PC-3 (cell line): ENCODE measurements at regions not wholly inside any gene's neighbourhood (a gene's known extent, or its start where the extent isn't known, plus 50 kb on each side); places are given as distances from the start of the nearest gene placed in this dataset.

Experiments
- ATAC-seq: fragments of 200-7000 bp; cut with Tn5 transposase; 2 replicates; pipeline ENCODE4 v1.9.1; 2020; ENCODE audit warnings: mild to moderate bottlenecking, moderate library complexity
- BruUV-seq: library from RNA; stranded (reverse); fragments of 400-500 nt; replicated peaks from 2 replicates; lab custom pipeline; 2021; lab: Mats Ljungman, UMichigan
- CTCF ChIA-PET: fragments of 300-600 bp; sonication (Branson Sonifier 250); formaldehyde crosslinking; loops from one replicate; lab custom pipeline; 2022; ENCODE audit warnings: antibody characterized with exemption; lab: Charles Lee
- POLR2A ChIA-PET: fragments of 300-600 bp; sonication (Branson Sonifier 250); formaldehyde crosslinking; loops from one replicate; lab custom pipeline; 2022; ENCODE audit warnings: antibody characterized with exemption; ENCODE audit not compliant: unreplicated experiment; lab: Charles Lee
- DNase-seq: peaks from one replicate; pipeline ENCODE4 v3.0.0-alpha.2; 2015
- H2AFZ ChIP-seq: fragments of 300-600 bp; sonication (generic); 2 replicates; pipeline ENCODE4 v1.6.0; 2016; ENCODE audit warnings: antibody characterized with exemption, low read length
- H3F3A ChIP-seq: fragments of 300-600 bp; sonication (generic); one replicate; pipeline ENCODE4 v1.6.0; 2017; ENCODE audit warnings: antibody characterized with exemption, low read length, control low read depth, mild to moderate bottlenecking; ENCODE audit not compliant: unreplicated experiment
- H3K27ac ChIP-seq: fragments of 300-600 bp; sonication (generic); 2 replicates; pipeline ENCODE4 v1.5.1; 2016; ENCODE audit warnings: mild to moderate bottlenecking, low read length
- H3K27me3 ChIP-seq: fragments of 300-600 bp; sonication (generic); 2 replicates; pipeline ENCODE4 v1.6.1; 2016; ENCODE audit warnings: low read length, mixed read lengths
- H3K36me3 ChIP-seq: fragments of 300-600 bp; sonication (generic); 2 replicates; pipeline ENCODE4 v1.6.1; 2016; ENCODE audit warnings: low read depth, mixed run types, low read length, mixed read lengths
- H3K4me1 ChIP-seq: fragments of 300-600 bp; sonication (generic); 2 replicates; pipeline ENCODE4 v1.5.1; 2016; ENCODE audit warnings: low read length; ENCODE audit not compliant: insufficient read depth
- H3K4me2 ChIP-seq: fragments of 300-600 bp; sonication (generic); 2 replicates; pipeline ENCODE4 v1.6.0; 2016; ENCODE audit warnings: low read length
- H3K4me3 ChIP-seq: fragments of 300-600 bp; sonication (generic); 2 replicates; pipeline ENCODE4 v1.5.1; 2016; ENCODE audit warnings: mild to moderate bottlenecking, low read length, mixed read lengths
- H3K79me2 ChIP-seq: fragments of 300-600 bp; sonication (generic); 2 replicates; pipeline ENCODE4 v1.6.1; 2017; ENCODE audit warnings: low read length, mixed read lengths
- H3K9ac ChIP-seq: fragments of 300-600 bp; sonication (generic); 2 replicates; pipeline ENCODE4 v1.6.0; 2016; ENCODE audit warnings: mild to moderate bottlenecking, low read length
- H3K9me2 ChIP-seq: fragments of 300-600 bp; sonication (generic); replicated peaks from 2 replicates; pipeline ENCODE4 v1.6.1; 2016; ENCODE audit warnings: mixed run types, low read length, mixed read lengths
- H3K9me3 ChIP-seq: fragments of 300-600 bp; sonication (generic); 2 replicates; pipeline ENCODE4 v1.6.1; 2016; ENCODE audit warnings: low read length, mixed read lengths
- H4K20me1 ChIP-seq: fragments of 300-600 bp; sonication (generic); 2 replicates; pipeline ENCODE4 v1.6.1; 2016; ENCODE audit warnings: low read length, mixed read lengths
- CTCF ChIP-seq: fragments of 300-600 bp; sonication (generic); conservative IDR thresholded peaks from 2 replicates; pipeline ENCODE4 v1.5.1; 2017; ENCODE audit warnings: antibody characterized with exemption, low read depth, mild to moderate bottlenecking, low read length
- EZH2 ChIP-seq: fragments of 300-600 bp; sonication (generic); IDR thresholded peaks from one replicate; pipeline ENCODE4 v1.6.1; 2017; ENCODE audit warnings: antibody characterized with exemption, mild to moderate bottlenecking, low read length; ENCODE audit not compliant: unreplicated experiment
- EZH2phosphoT487 ChIP-seq: fragments of 300-600 bp; sonication (generic); IDR thresholded peaks from 2 replicates; pipeline ENCODE4 v1.6.1; 2018; ENCODE audit warnings: mild to moderate bottlenecking, antibody characterized with exemption, low read length, borderline replicate concordance
- intact Hi-C: fragments of 100-400 bp; cut with micrococcal nuclease; formaldehyde crosslinking; loops from 2 replicates; pipeline ENCODE4 v1.9.0; 2023

- CTCF ChIA-PET = no interaction called here
These were observed 74.2 kb downstream of the DPPA2 start for GRCh38 chr3:109242187-109242523.

More at GRCh38 chr3:109242187-109242523, 74.2 kb downstream of the DPPA2 start:
- TF ChIP-seq EZH2phosphoT487 = no peak
- no peak for TF ChIP-seq CTCF
- no peak for TF ChIP-seq EZH2
- Histone ChIP-seq H3K27ac (no peak overlapping the region), H4K20me1 (no peaks in the 10 kb centered on the region), H3K79me2 (no peaks in the 10 kb centered on the region), H3K9ac (no peak overlapping the region), H3K36me3 (no peaks in the 10 kb centered on the region), H3F3A (no peaks in the 10 kb centered on the region), H3K4me3 (no peak overlapping the region), H3K27me3 (no peaks in the 10 kb centered on the region), H3K9me3 (no peaks in the 10 kb centered on the region), H2AFZ (no peak overlapping the region), H3K4me2 (no peak overlapping the region), H3K9me2 (no peaks in the 10 kb centered on the region), H3K4me1 (no peaks in the 10 kb centered on the region)
- ATAC-seq (no peak), DNase-seq (no peak)
- POLR2A ChIA-PET = no interaction called here
- BruUV-seq = no TSS peak
- intact Hi-C loops = no loop called here
